A673 (cell line): ENCODE measurements at regions not wholly inside any gene's neighbourhood (a gene's known extent, or its start where the extent isn't known, plus 50 kb on each side); places are given as distances from the start of the nearest gene placed in this dataset.

ENCODE experiments used
- EZH2 ChIP-seq: fragments of 200-600 bp; sonication (generic); IDR thresholded peaks from 2 replicates; pipeline ENCODE4 v1.6.1; 2017; ENCODE audit warnings: borderline replicate concordance, low read depth, mild to moderate bottlenecking, mixed read lengths, antibody characterized with exemption, low read length; ENCODE audit not compliant: poor library complexity, severe bottlenecking
- TF ChIP-seq, protein P1 (sequence below): fragments of 300-800, 200-600 bp; sonication (generic); conservative IDR thresholded peaks from 2 replicates; pipeline ENCODE4 v1.5.1; 2017; ENCODE audit warnings: low read depth, mild to moderate bottlenecking, antibody characterized with exemption, low read length, moderate library complexity, mixed read lengths

DNA sequence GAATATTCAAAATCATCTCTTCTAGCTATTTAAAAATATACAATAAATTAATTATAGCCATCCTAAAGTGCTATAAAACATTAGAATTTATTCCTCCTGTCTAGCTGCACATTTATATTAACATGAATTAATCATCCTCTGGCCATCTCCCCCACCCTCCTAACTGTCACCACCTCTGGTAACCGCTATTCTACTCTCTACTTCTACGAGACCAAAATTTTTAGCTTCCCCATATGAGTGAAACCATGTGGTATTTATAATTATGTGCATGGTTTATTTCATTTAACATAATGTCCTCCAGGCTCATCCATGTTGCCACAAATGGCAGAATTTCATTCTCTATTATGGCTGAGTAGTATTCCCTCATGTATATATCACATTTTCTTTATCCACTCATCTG, 265.2 kb downstream of the COG6 start:
- TF ChIP-seq, protein P1, sequence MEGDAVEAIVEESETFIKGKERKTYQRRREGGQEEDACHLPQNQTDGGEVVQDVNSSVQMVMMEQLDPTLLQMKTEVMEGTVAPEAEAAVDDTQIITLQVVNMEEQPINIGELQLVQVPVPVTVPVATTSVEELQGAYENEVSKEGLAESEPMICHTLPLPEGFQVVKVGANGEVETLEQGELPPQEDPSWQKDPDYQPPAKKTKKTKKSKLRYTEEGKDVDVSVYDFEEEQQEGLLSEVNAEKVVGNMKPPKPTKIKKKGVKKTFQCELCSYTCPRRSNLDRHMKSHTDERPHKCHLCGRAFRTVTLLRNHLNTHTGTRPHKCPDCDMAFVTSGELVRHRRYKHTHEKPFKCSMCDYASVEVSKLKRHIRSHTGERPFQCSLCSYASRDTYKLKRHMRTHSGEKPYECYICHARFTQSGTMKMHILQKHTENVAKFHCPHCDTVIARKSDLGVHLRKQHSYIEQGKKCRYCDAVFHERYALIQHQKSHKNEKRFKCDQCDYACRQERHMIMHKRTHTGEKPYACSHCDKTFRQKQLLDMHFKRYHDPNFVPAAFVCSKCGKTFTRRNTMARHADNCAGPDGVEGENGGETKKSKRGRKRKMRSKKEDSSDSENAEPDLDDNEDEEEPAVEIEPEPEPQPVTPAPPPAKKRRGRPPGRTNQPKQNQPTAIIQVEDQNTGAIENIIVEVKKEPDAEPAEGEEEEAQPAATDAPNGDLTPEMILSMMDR, result no peak
- no peak for TF ChIP-seq EZH2
